ENCODE measurements at regions not wholly inside any gene's neighbourhood (a gene's known extent, or its start where the extent isn't known, plus 50 kb on each side); places are given as distances from the start of the nearest gene placed in this dataset.

DNA sequence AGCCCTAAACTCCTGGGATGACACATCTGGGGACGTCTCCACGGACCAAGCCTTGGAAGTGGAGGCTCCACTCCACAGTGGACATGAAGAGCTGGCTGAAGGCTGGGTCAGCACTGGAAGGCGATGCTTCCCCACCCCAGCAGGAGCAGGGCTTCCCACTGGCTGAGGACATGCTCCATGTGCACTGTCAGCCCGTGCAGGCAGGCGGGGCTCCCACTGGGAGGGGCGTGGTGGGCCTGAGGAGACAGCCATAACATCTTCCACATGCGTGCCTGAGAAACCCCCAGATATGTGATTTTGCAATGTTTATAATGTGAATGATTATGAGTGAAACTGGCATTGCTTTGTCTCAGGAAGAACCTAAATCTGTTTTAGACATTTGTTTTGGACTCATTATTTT lies 231.3 kb downstream of the KLF13 start:
- Mint-ChIP-seq H3K36me3 (ENCODE audit: insufficient read depth) (no peaks in the 10 kb centered on the region), H3K4me1 (ENCODE audit: low read depth) (no peaks in the 10 kb centered on the region), H3K9me3 (ENCODE audit: low read depth) (no peaks in the 10 kb centered on the region), H3K27ac (no peak overlapping the region), H3K27me3 (no peaks in the 10 kb centered on the region), H3K4me3 (ENCODE audit: low read depth) (no peak overlapping the region)
- TF ChIP-seq, protein P1, sequence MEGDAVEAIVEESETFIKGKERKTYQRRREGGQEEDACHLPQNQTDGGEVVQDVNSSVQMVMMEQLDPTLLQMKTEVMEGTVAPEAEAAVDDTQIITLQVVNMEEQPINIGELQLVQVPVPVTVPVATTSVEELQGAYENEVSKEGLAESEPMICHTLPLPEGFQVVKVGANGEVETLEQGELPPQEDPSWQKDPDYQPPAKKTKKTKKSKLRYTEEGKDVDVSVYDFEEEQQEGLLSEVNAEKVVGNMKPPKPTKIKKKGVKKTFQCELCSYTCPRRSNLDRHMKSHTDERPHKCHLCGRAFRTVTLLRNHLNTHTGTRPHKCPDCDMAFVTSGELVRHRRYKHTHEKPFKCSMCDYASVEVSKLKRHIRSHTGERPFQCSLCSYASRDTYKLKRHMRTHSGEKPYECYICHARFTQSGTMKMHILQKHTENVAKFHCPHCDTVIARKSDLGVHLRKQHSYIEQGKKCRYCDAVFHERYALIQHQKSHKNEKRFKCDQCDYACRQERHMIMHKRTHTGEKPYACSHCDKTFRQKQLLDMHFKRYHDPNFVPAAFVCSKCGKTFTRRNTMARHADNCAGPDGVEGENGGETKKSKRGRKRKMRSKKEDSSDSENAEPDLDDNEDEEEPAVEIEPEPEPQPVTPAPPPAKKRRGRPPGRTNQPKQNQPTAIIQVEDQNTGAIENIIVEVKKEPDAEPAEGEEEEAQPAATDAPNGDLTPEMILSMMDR (IDR thresholded peaks at IDR 0.05; ENCODE audit: unreplicated experiment), result no peak
- DNase-seq (ENCODE audit: low spot score, unreplicated experiment), result no peak

DNA sequence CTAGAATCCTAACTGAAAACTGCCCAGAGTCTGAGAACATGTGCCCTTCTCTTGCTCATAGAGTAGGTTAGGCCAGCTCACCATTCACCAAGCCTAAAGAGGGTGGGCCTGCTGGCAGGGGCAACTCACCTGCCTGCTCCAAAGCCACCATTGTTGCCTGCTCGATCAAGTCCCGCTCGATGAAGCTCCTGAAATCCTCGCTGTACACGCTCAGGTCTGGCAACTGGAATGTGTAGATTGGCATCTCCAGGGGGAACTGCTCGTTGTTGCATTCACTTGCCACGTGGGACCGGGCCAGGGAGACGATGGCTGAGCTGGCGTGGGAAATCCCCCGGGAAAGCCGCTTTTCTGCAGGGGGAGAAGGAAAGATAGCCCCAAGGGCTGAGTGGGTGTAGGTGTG lies 232.2 kb downstream of the KLF13 start:
- Mint-ChIP-seq H3K4me3 (ENCODE audit: low read depth) (no peak overlapping the region), H3K36me3 (ENCODE audit: insufficient read depth) (no peaks in the 10 kb centered on the region), H3K4me1 (ENCODE audit: low read depth) (no peaks in the 10 kb centered on the region), H3K27ac (no peak overlapping the region), H3K9me3 (ENCODE audit: low read depth) (no peaks in the 10 kb centered on the region), H3K27me3 (no peaks in the 10 kb centered on the region)
- no peak for DNase-seq (ENCODE audit: low spot score, unreplicated experiment)
- TF ChIP-seq, protein P1 (IDR thresholded peaks at IDR 0.05; ENCODE audit: unreplicated experiment), result no peak

DNA sequence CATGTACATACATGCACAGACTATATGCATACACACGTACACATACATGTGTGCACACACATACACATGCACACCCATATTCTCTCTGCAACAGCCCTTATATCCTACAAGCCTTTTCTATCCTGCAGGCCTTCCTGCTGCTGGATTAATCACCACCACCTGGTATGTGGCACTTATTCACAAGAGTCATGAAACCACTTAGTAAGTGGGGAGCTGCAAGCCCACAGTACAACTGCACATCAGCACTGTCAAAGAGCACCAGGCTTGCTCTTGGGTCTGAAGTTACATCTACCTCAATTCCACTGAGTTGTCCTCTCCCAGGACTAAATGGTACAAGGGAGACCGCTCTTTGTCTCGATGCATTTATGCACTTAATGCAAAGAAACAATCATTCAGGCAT lies 233.2 kb downstream of the KLF13 start:
- Mint-ChIP-seq H3K4me3 (ENCODE audit: low read depth) (no peak overlapping the region), H3K9me3 (ENCODE audit: low read depth) (no peaks in the 10 kb centered on the region), H3K4me1 (ENCODE audit: low read depth) (no peaks in the 10 kb centered on the region), H3K27me3 (no peaks in the 10 kb centered on the region), H3K36me3 (ENCODE audit: insufficient read depth) (no peaks in the 10 kb centered on the region), H3K27ac (no peak overlapping the region)
- TF ChIP-seq, protein P1 (IDR thresholded peaks at IDR 0.05; ENCODE audit: unreplicated experiment), result no peak
- DNase-seq (ENCODE audit: low spot score, unreplicated experiment), result no peak

DNA sequence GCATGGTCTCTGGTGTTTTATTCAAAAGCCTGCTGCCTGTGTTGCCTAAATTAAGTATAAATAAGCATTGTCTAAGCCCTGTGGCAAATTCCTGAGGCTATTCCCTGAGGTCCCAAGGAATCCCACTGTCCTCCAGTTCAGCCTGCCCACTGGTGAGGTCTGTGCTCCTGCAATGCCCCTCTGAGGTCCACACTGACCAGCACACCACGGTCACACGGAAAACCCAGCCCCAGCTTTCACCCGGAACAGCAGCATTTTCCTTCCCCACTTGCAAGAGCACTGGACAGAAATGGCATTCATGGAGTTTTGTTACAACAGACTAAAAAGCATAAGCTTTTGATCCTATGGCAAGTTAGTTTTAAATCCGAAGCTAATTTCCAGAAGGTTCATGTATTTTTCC lies 234.0 kb downstream of the KLF13 start:
- Mint-ChIP-seq H3K27ac (no peak overlapping the region), H3K27me3 (no peaks in the 10 kb centered on the region), H3K4me3 (ENCODE audit: low read depth) (no peak overlapping the region), H3K9me3 (ENCODE audit: low read depth) (no peaks in the 10 kb centered on the region), H3K36me3 (ENCODE audit: insufficient read depth) (no peaks in the 10 kb centered on the region), H3K4me1 (ENCODE audit: low read depth) (no peaks in the 10 kb centered on the region)
- TF ChIP-seq, protein P1 (IDR thresholded peaks at IDR 0.05; ENCODE audit: unreplicated experiment), result no peak
- DNase-seq (ENCODE audit: low spot score, unreplicated experiment), result no peak

DNA sequence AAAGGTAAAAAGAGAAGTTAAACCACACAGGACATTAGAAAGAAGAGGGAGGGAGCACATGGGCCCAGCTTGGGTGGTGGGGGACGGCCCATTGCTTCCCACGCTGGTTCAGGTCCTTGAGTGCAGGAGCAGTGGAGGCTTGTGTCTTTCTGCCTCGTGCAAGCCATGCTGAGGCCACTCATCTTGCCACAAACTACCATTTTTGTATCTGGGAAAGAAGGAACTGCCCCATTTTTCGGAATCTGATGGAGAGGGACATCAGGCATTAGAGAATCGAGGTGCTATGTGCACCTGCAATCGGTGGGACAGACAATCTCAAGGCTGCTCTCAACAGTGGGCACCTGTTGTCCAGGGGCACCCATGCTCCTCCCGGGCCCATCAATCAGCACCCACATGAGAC lies 234.5 kb downstream of the KLF13 start:
- H3K9me3 Mint-ChIP-seq (ENCODE audit: low read depth), result no peaks in the 10 kb centered on the region
- no peaks in the 10 kb centered on the region for H3K27me3 Mint-ChIP-seq
- TF ChIP-seq, protein P1 (IDR thresholded peaks at IDR 0.05; ENCODE audit: unreplicated experiment), result no peak
- no peak for DNase-seq (ENCODE audit: low spot score, unreplicated experiment)
- H3K27ac Mint-ChIP-seq, result no peak overlapping the region
- no peaks in the 10 kb centered on the region for H3K4me1 Mint-ChIP-seq (ENCODE audit: low read depth)
- no peak overlapping the region for H3K4me3 Mint-ChIP-seq (ENCODE audit: low read depth)
- no peaks in the 10 kb centered on the region for H3K36me3 Mint-ChIP-seq (ENCODE audit: insufficient read depth)

Measured in progenitor cell of endocrine pancreas (in vitro differentiated cells).